ENCODE measurements at regions not wholly inside any gene's neighbourhood (a gene's known extent, or its start where the extent isn't known, plus 50 kb on each side); places are given as distances from the start of the nearest gene placed in this dataset.

DNA sequence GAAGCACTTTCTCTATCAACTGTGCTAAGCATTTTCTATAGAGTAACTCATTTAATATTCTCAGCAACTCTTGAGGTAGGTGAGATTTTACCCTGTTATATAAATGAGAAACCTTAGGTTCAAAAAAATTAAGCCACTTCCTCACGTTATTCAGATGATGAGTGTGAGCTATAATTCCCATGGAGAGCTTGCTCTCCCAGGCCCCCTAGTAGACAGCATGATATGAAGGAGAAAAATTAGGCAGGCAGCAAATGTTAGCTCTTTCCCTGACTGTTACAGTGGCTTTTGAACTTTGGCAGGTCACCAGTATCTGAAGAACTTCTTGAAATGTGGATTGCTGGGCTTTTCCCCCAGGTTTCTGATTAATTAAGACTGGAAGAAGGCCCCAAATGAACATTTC, 753.1 kb downstream of the NCAM2 start:
- Histone ChIP-seq H3K4me2 (ENCODE audit: low read depth, low read length, poor library complexity, severe bottlenecking) (no peak overlapping the region), H3K9me2 (replicated peaks; ENCODE audit: insufficient read depth, low read length) (no peaks in the 10 kb centered on the region), H3K27me3 (ENCODE audit: low read length) (no peaks in the 10 kb centered on the region), H3F3A (ENCODE audit: insufficient read depth) (no peaks in the 10 kb centered on the region), H2AFZ (ENCODE audit: low read depth, low read length, severe bottlenecking) (no peak overlapping the region), H3K9ac (ENCODE audit: low read length) (no peak overlapping the region), H3K27ac (ENCODE audit: low read depth, low read length) (no peak overlapping the region), H3K9me3 (ENCODE audit: insufficient read depth, low read length) (no peaks in the 10 kb centered on the region), H3K79me2 (ENCODE audit: insufficient read depth, low read length) (no peaks in the 10 kb centered on the region), H3K4me3 (ENCODE audit: insufficient read depth, low read length, poor library complexity, severe bottlenecking) (no peak overlapping the region), H4K20me1 (ENCODE audit: low read depth, low read length) (no peaks in the 10 kb centered on the region), H3K36me3 (ENCODE audit: low read length) (no peaks in the 10 kb centered on the region)
- TF ChIP-seq CTCF (IDR thresholded peaks at IDR 0.05; ENCODE audit: insufficient read depth, low read length, poor library complexity, severe bottlenecking) (no peak), EZH2phosphoT487 (conservative IDR thresholded peaks at IDR 0.05; ENCODE audit: low read length) (no peak)

DNA sequence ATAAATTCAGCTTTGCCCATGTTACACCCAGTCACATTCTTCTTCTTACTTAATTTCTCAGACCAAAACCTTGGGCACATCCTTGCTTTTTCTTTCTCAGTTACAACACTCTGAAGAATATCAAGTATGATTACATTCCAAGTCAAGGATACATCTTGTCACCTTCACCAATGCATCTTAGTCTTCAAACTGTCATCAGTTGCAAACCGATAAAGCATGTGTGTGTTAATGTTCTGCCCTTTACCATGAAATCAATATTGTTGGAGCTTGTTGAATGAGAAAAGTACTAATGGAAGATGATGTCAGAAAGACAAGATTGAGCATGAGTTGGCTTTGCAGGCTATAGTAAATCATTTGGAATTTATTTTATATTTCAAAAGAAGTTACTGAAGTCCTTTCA, 764.6 kb downstream of the NCAM2 start:
- H3K79me2 ChIP-seq (ENCODE audit: insufficient read depth, low read length), result no peaks in the 10 kb centered on the region
- no peaks in the 10 kb centered on the region for H3K27me3 ChIP-seq (ENCODE audit: low read length)
- no peak overlapping the region for H3K9ac ChIP-seq (ENCODE audit: low read length)
- H3F3A ChIP-seq (ENCODE audit: insufficient read depth), result no peaks in the 10 kb centered on the region
- no peak overlapping the region for H3K4me2 ChIP-seq (ENCODE audit: low read depth, low read length, poor library complexity, severe bottlenecking)
- H3K9me3 ChIP-seq (ENCODE audit: insufficient read depth, low read length), result no peaks in the 10 kb centered on the region
- no peak overlapping the region for H3K27ac ChIP-seq (ENCODE audit: low read depth, low read length)
- H3K36me3 ChIP-seq (ENCODE audit: low read length), result no peaks in the 10 kb centered on the region
- H4K20me1 ChIP-seq (ENCODE audit: low read depth, low read length), result no peaks in the 10 kb centered on the region
- no peak overlapping the region for H2AFZ ChIP-seq (ENCODE audit: low read depth, low read length, severe bottlenecking)
- TF ChIP-seq EZH2phosphoT487 (conservative IDR thresholded peaks at IDR 0.05; ENCODE audit: low read length) (no peak), CTCF (IDR thresholded peaks at IDR 0.05; ENCODE audit: insufficient read depth, low read length, poor library complexity, severe bottlenecking) (no peak)
- no peaks in the 10 kb centered on the region for H3K9me2 ChIP-seq (replicated peaks; ENCODE audit: insufficient read depth, low read length)
- H3K4me3 ChIP-seq (ENCODE audit: insufficient read depth, low read length, poor library complexity, severe bottlenecking), result no peak overlapping the region

GRCh38 chr21:21764281-21764680, 766.1 kb downstream of the NCAM2 start:
- H3K36me3 ChIP-seq (ENCODE audit: low read length), result no peaks in the 10 kb centered on the region
- H4K20me1 ChIP-seq (ENCODE audit: low read depth, low read length), result no peaks in the 10 kb centered on the region
- H2AFZ ChIP-seq (ENCODE audit: low read depth, low read length, severe bottlenecking), result peak overlapping the region; percentile 64
- no peak overlapping the region for H3K27ac ChIP-seq (ENCODE audit: low read depth, low read length)
- H3K4me3 ChIP-seq (ENCODE audit: insufficient read depth, low read length, poor library complexity, severe bottlenecking), result no peak overlapping the region
- no peaks in the 10 kb centered on the region for H3K27me3 ChIP-seq (ENCODE audit: low read length)
- no peak for TF ChIP-seq CTCF (IDR thresholded peaks at IDR 0.05; ENCODE audit: insufficient read depth, low read length, poor library complexity, severe bottlenecking)
- no peak for TF ChIP-seq EZH2phosphoT487 (conservative IDR thresholded peaks at IDR 0.05; ENCODE audit: low read length)
- H3K9me3 ChIP-seq (ENCODE audit: insufficient read depth, low read length), result no peaks in the 10 kb centered on the region
- no peak overlapping the region for H3K4me2 ChIP-seq (ENCODE audit: low read depth, low read length, poor library complexity, severe bottlenecking)
- H3K9ac ChIP-seq (ENCODE audit: low read length), result no peak overlapping the region
- H3K9me2 ChIP-seq (replicated peaks; ENCODE audit: insufficient read depth, low read length), result no peaks in the 10 kb centered on the region
- H3K79me2 ChIP-seq (ENCODE audit: insufficient read depth, low read length), result no peaks in the 10 kb centered on the region
- H3F3A ChIP-seq (ENCODE audit: insufficient read depth), result no peaks in the 10 kb centered on the region

DNA sequence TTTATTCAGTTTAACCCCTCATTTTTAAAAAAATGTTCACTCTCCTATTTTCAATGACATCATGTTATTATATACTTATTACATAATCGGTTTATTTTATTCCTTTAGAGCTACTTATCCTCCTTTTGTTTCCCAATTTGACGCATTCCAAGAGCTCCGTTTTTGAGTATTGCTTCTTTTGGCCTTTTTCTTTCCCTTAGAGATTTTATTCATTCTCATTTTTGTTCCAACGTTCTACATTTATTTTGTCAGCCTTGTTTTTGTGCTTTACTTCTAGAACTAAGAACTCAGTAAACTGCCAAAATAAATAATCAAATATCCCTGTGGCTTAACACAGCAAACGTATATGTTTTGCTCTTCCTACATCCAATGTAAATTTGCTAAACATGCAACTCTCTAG, 769.1 kb downstream of the NCAM2 start:
- Histone ChIP-seq H3K27me3 (ENCODE audit: low read length) (no peaks in the 10 kb centered on the region), H4K20me1 (ENCODE audit: low read depth, low read length) (no peaks in the 10 kb centered on the region), H3K9me3 (ENCODE audit: insufficient read depth, low read length) (no peaks in the 10 kb centered on the region), H3F3A (ENCODE audit: insufficient read depth) (no peaks in the 10 kb centered on the region), H3K27ac (ENCODE audit: low read depth, low read length) (no peak overlapping the region), H2AFZ (ENCODE audit: low read depth, low read length, severe bottlenecking) (no peak overlapping the region), H3K9ac (ENCODE audit: low read length) (no peak overlapping the region), H3K36me3 (ENCODE audit: low read length) (no peaks in the 10 kb centered on the region), H3K4me3 (ENCODE audit: insufficient read depth, low read length, poor library complexity, severe bottlenecking) (no peak overlapping the region), H3K4me2 (ENCODE audit: low read depth, low read length, poor library complexity, severe bottlenecking) (no peak overlapping the region), H3K9me2 (replicated peaks; ENCODE audit: insufficient read depth, low read length) (no peaks in the 10 kb centered on the region), H3K79me2 (ENCODE audit: insufficient read depth, low read length) (no peaks in the 10 kb centered on the region)
- TF ChIP-seq CTCF (IDR thresholded peaks at IDR 0.05; ENCODE audit: insufficient read depth, low read length, poor library complexity, severe bottlenecking) (no peak), EZH2phosphoT487 (conservative IDR thresholded peaks at IDR 0.05; ENCODE audit: low read length) (no peak)
